ENCODE measurements at regions not wholly inside any gene's neighbourhood (a gene's known extent, or its start where the extent isn't known, plus 50 kb on each side); places are given as distances from the start of the nearest gene placed in this dataset.

DNA sequence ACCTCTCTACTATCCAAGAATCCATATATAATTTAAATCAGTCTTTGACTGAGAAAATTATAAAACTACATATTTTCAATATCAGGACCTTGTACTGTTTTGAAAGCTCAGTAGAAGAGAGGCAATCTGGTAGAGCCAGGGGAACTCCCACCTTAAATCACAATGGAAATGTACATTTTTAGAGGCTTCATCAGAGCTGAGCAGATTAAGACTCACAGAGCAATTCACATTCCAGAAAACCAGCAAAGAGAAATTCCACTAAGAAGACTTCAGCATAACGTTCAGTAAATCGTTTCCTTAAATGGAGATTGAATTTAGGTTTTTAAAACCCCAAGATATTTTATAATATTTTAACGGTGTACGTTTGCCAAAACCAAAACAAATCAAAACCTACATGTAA is 227.8 kb upstream of the TRPM3 start:
- no peak for TF ChIP-seq SIN3A (IDR thresholded peaks at IDR 0.05; ENCODE audit: borderline replicate concordance, insufficient read depth, low read length)

DNA sequence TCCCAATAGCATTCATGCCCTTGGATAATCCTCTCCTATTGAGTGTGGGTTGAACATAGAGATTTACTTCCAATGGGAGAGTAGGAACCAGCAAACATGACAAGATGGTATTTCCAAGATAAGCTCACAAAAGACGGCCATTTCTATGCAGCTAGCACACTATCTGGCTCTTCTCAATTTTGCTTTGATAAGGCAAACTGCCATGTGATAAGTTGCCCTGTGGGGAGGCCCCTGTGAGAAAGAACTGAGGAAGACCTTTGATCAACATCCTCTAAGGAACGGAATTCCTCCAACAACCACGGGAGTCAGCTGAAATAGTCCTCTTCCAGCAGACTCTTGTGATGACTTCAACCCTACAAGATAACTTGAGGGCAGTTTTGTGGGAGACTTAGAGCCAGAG is 211.9 kb upstream of the TRPM3 start:
- TF ChIP-seq SIN3A (IDR thresholded peaks at IDR 0.05; ENCODE audit: borderline replicate concordance, insufficient read depth, low read length) (no peak), TAF1 (IDR thresholded peaks at IDR 0.05; ENCODE audit: borderline replicate concordance, insufficient read depth, low read length) (no peak), REST (IDR thresholded peaks at IDR 0.05; ENCODE audit: insufficient read depth in 1 of 2, low read depth in 2 of 2, low read length in 2 of 2) (no peak), POLR2AphosphoS5 (IDR thresholded peaks at IDR 0.05; ENCODE audit: low read depth, low read length) (no peak), FOXP2 (optimal IDR thresholded peaks at IDR 0.05; ENCODE audit: borderline replicate concordance, extremely low read depth, extremely low read length, insufficient read depth) (no peak)

- TF ChIP-seq REST (IDR thresholded peaks at IDR 0.05; ENCODE audit: insufficient read depth in 1 of 2, low read depth in 2 of 2, low read length in 2 of 2): no peak
- no peak for TF ChIP-seq POLR2AphosphoS5 (IDR thresholded peaks at IDR 0.05; ENCODE audit: low read depth, low read length)
- no peak for TF ChIP-seq FOXP2 (optimal IDR thresholded peaks at IDR 0.05; ENCODE audit: borderline replicate concordance, extremely low read depth, extremely low read length, insufficient read depth)
- no peak for TF ChIP-seq TAF1 (IDR thresholded peaks at IDR 0.05; ENCODE audit: borderline replicate concordance, insufficient read depth, low read length)
- TF ChIP-seq SIN3A (IDR thresholded peaks at IDR 0.05; ENCODE audit: borderline replicate concordance, insufficient read depth, low read length): no peak
Observed at GRCh38 chr9:71331603-71332002, 210.2 kb upstream of the TRPM3 start.

GRCh38 chr9:71329873-71330272 is 208.5 kb upstream of the TRPM3 start:
- TF ChIP-seq POLR2AphosphoS5 (IDR thresholded peaks at IDR 0.05; ENCODE audit: low read depth, low read length) (no peak), FOXP2 (optimal IDR thresholded peaks at IDR 0.05; ENCODE audit: borderline replicate concordance, extremely low read depth, extremely low read length, insufficient read depth) (no peak), SIN3A (IDR thresholded peaks at IDR 0.05; ENCODE audit: borderline replicate concordance, insufficient read depth, low read length) (no peak), TAF1 (IDR thresholded peaks at IDR 0.05; ENCODE audit: borderline replicate concordance, insufficient read depth, low read length) (no peak), REST (IDR thresholded peaks at IDR 0.05; ENCODE audit: insufficient read depth in 1 of 2, low read depth in 2 of 2, low read length in 2 of 2) (no peak)

- no peak for TF ChIP-seq SIN3A (IDR thresholded peaks at IDR 0.05; ENCODE audit: borderline replicate concordance, insufficient read depth, low read length)
- TF ChIP-seq POLR2AphosphoS5 (IDR thresholded peaks at IDR 0.05; ENCODE audit: low read depth, low read length): no peak
- TF ChIP-seq FOXP2 (optimal IDR thresholded peaks at IDR 0.05; ENCODE audit: borderline replicate concordance, extremely low read depth, extremely low read length, insufficient read depth): no peak
- no peak for TF ChIP-seq TAF1 (IDR thresholded peaks at IDR 0.05; ENCODE audit: borderline replicate concordance, insufficient read depth, low read length)
Observed at GRCh38 chr9:71326360-71326759, 204.9 kb upstream of the TRPM3 start.

DNA sequence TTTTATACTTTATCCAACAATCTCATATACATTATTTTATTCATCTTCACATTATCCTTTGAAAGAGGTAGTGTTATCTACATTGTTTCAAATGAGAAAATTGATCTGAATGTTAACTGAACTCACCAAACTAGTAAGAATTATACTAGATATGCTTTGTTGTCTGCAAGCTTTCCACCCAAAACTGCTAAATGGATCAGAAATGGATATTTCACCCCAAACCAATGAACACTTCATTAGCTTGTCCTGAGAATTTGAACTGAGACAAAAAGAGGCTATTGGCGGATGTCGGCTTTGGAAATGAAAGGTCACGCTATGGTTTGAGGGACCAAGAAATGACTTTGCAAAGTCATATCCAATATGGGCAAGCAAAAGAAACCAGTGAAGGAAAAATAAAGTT is 201.9 kb upstream of the TRPM3 start:
- TF ChIP-seq POLR2AphosphoS5 (IDR thresholded peaks at IDR 0.05; ENCODE audit: low read depth, low read length) (no peak), SIN3A (IDR thresholded peaks at IDR 0.05; ENCODE audit: borderline replicate concordance, insufficient read depth, low read length) (no peak), REST (IDR thresholded peaks at IDR 0.05; ENCODE audit: insufficient read depth in 1 of 2, low read depth in 2 of 2, low read length in 2 of 2) (no peak), FOXP2 (optimal IDR thresholded peaks at IDR 0.05; ENCODE audit: borderline replicate concordance, extremely low read depth, extremely low read length, insufficient read depth) (no peak), TAF1 (IDR thresholded peaks at IDR 0.05; ENCODE audit: borderline replicate concordance, insufficient read depth, low read length) (no peak)

All from PFSK-1 (cell line).